H9 (cell line): ENCODE measurements at regions not wholly inside any gene's neighbourhood (a gene's known extent, or its start where the extent isn't known, plus 50 kb on each side); places are given as distances from the start of the nearest gene placed in this dataset.
"Not testable (repeated sequence)": the region's sequence is repeated elsewhere in the genome, so short reads cannot be mapped to it uniquely, and the experiment has no call there.

Experiments used
- DNase-seq: peaks from one replicate; pipeline ENCODE4 v3.0.0-alpha.2; 2017
- H2AFZ ChIP-seq: one replicate; pipeline ENCODE4 v1.6.1; 2013; ENCODE audit warnings: mild to moderate bottlenecking, low read length, control low read depth, moderate library complexity
- H2AK5ac ChIP-seq: 2 replicates; pipeline ENCODE4 v1.6.1; 2013; ENCODE audit warnings: low read length, control low read depth, mixed read lengths; ENCODE audit not compliant: insufficient read length
- H2BK120ac ChIP-seq: one replicate; pipeline ENCODE4 v1.6.1; 2013; ENCODE audit warnings: low read depth, mild to moderate bottlenecking, low read length, control low read depth, inconsistent platforms; ENCODE audit not compliant: poor library complexity, severe bottlenecking
- H2BK12ac ChIP-seq: 2 replicates; pipeline ENCODE4 v1.6.1; 2013; ENCODE audit warnings: low read length, control low read depth, mixed read lengths, low read depth; ENCODE audit not compliant: insufficient read length
- H2BK15ac ChIP-seq: 2 replicates; pipeline ENCODE4 v1.6.1; 2013; ENCODE audit warnings: low read depth, low read length, control low read depth
- H2BK20ac ChIP-seq: one replicate; pipeline ENCODE4 v1.6.1; 2013; ENCODE audit warnings: low read depth, mild to moderate bottlenecking, low read length, control low read depth, inconsistent platforms; ENCODE audit not compliant: poor library complexity, severe bottlenecking
- H2BK5ac ChIP-seq: 2 replicates; pipeline ENCODE4 v1.6.1; 2013; ENCODE audit warnings: low read length, control low read depth, mixed read lengths; ENCODE audit not compliant: insufficient read length
- H3K14ac ChIP-seq: 2 replicates; pipeline ENCODE4 v1.6.1; 2013; ENCODE audit warnings: low read length, control low read depth; ENCODE audit not compliant: insufficient read depth
- H3K18ac ChIP-seq: 2 replicates; pipeline ENCODE4 v1.6.1; 2013; ENCODE audit warnings: low read depth, mild to moderate bottlenecking, mixed read lengths, low read length, control low read depth; ENCODE audit not compliant: insufficient read length
- H3K23ac ChIP-seq: 2 replicates; pipeline ENCODE4 v1.6.1; 2013; ENCODE audit warnings: low read length, control low read depth, mixed read lengths, low read depth; ENCODE audit not compliant: insufficient read length
- H3K23me2 ChIP-seq: 2 replicates; pipeline ENCODE4 v1.6.1; 2013; ENCODE audit warnings: low read depth, mild to moderate bottlenecking, mixed read lengths, low read length, control low read depth; ENCODE audit not compliant: insufficient read length, poor library complexity, severe bottlenecking
- H3K27ac ChIP-seq: 2 replicates; pipeline ENCODE4 v1.5.1; 2013; ENCODE audit warnings: low read length, control low read depth, mixed read lengths, low read depth; ENCODE audit not compliant: insufficient read length
- H3K27me3 ChIP-seq: 2 replicates; pipeline ENCODE4 v1.6.1; 2013; ENCODE audit warnings: low read length, control low read depth, inconsistent platforms; ENCODE audit not compliant: insufficient read depth
- H3K4ac ChIP-seq: 2 replicates; pipeline ENCODE4 v1.6.1; 2013; ENCODE audit warnings: low read depth, mild to moderate bottlenecking, control low read depth, inconsistent platforms, low read length, moderate library complexity
- H3K4me1 ChIP-seq: 2 replicates; pipeline ENCODE4 v1.6.1; 2013; ENCODE audit warnings: low read length, control low read depth, inconsistent platforms; ENCODE audit not compliant: insufficient read depth
- H3K4me2 ChIP-seq: 2 replicates; pipeline ENCODE4 v1.6.1; 2013; ENCODE audit warnings: low read length, control low read depth, mixed read lengths; ENCODE audit not compliant: insufficient read length, insufficient read depth
- H3K56ac ChIP-seq: 2 replicates; pipeline ENCODE4 v1.6.1; 2013; ENCODE audit warnings: low read depth, mild to moderate bottlenecking, mixed read lengths, low read length, control low read depth; ENCODE audit not compliant: insufficient read length
- H3K79me1 ChIP-seq: 2 replicates; pipeline ENCODE4 v1.6.1; 2013; ENCODE audit warnings: low read depth, mild to moderate bottlenecking, moderate library complexity, low read length, control low read depth, inconsistent platforms; ENCODE audit not compliant: insufficient read depth, poor library complexity, severe bottlenecking
- H3K79me2 ChIP-seq: 2 replicates; pipeline ENCODE4 v1.6.1; 2013; ENCODE audit warnings: low read length, control low read depth, inconsistent platforms; ENCODE audit not compliant: insufficient read depth
- H3K9ac ChIP-seq: 2 replicates; pipeline ENCODE4 v1.6.1; 2013; ENCODE audit warnings: low read length, control low read depth, mixed read lengths; ENCODE audit not compliant: insufficient read length; ENCODE audit errors: extremely low read depth
- H3K9me3 ChIP-seq: one replicate; pipeline ENCODE4 v1.6.1; 2013; ENCODE audit warnings: low read depth, low read length, inconsistent platforms; ENCODE audit not compliant: control insufficient read depth
- H3T11ph ChIP-seq: one replicate; pipeline ENCODE4 v1.6.1; 2013; ENCODE audit warnings: mild to moderate bottlenecking, low read length, control low read depth, inconsistent platforms
- H4K20me1 ChIP-seq: one replicate; pipeline ENCODE4 v1.6.1; 2013; ENCODE audit not compliant: control insufficient read depth, insufficient read length, insufficient read depth
- H4K5ac ChIP-seq: 2 replicates; pipeline ENCODE4 v1.6.1; 2013; ENCODE audit warnings: low read depth, mild to moderate bottlenecking, mixed read lengths, low read length, control low read depth; ENCODE audit not compliant: insufficient read length
- H4K8ac ChIP-seq: replicated peaks from 2 replicates; pipeline ENCODE4 v1.6.1; 2013; ENCODE audit warnings: low read length, control low read depth, mixed read lengths, low read depth; ENCODE audit not compliant: insufficient read length
- H4K91ac ChIP-seq: 2 replicates; pipeline ENCODE4 v1.6.1; 2013; ENCODE audit warnings: low read depth, mild to moderate bottlenecking, moderate library complexity, mixed read lengths, low read length, control low read depth; ENCODE audit not compliant: insufficient read length
- H3K27ac Mint-ChIP-seq, 3 experiments: 2 replicates in 2 of 3; 3 replicates in 1 of 3; pipeline ENCODE4 v1.8.0; 2020 to 2021; ENCODE audit warnings: mixed read lengths in 3 of 3, mild to moderate bottlenecking in 1 of 3, moderate library complexity in 1 of 3
- H3K27me3 Mint-ChIP-seq: 2 replicates; pipeline ENCODE4 v1.8.0; 2021; ENCODE audit warnings: low read depth, mild to moderate bottlenecking, moderate library complexity, mixed read lengths
- H3K36me3 Mint-ChIP-seq, 3 experiments: 2 replicates in 2 of 3; 3 replicates in 1 of 3; pipeline ENCODE4 v1.8.0; 2020 to 2021; ENCODE audit warnings: low read depth in 3 of 3, mixed read lengths in 3 of 3; ENCODE audit not compliant: insufficient read depth in 1 of 3
- H3K4me1 Mint-ChIP-seq, 2 experiments: 2 replicates each; pipeline ENCODE4 v1.8.0; 2020; ENCODE audit warnings: mixed read lengths in 2 of 2
- H3K4me3 Mint-ChIP-seq, 2 experiments: 2 replicates in 1 of 2; 3 replicates in 1 of 2; pipeline ENCODE4 v1.8.0; 2020 to 2021; ENCODE audit warnings: mild to moderate bottlenecking in 2 of 2, mixed read lengths in 2 of 2, moderate library complexity in 1 of 2
- H3K9me3 Mint-ChIP-seq, 2 experiments: 2 replicates in 1 of 2; 3 replicates in 1 of 2; pipeline ENCODE4 v1.8.0; 2020; ENCODE audit warnings: mild to moderate bottlenecking in 2 of 2, mixed read lengths in 2 of 2, moderate library complexity in 1 of 2
- CTCF ChIP-seq: fragments of 200-600 bp; sonication (generic); conservative IDR thresholded peaks from 3 replicates; pipeline ENCODE4 v1.8.0; 2021; ENCODE audit warnings: antibody characterized with exemption, mild to moderate bottlenecking
- WGBS: extraction: QIAGEN DNeasy Blood & Tissue Kit; methylation state at CpG from one replicate; pipeline ENCODE4 v1.1.7; 2013; ENCODE audit warnings: missing lambda C conversion rate, low lambda C conversion rate, mixed read lengths; ENCODE audit not compliant: insufficient read length; ENCODE audit errors: extremely low coverage; 5-methylcytosine and 5-hydroxymethylcytosine counted together

- Histone ChIP-seq H3K79me1 (no peaks in the 10 kb centered on the region), H3K56ac (no peak overlapping the region), H2BK5ac (no peak overlapping the region), H2BK12ac (no peak overlapping the region), H3K4me2 (no peak overlapping the region), H3K18ac (no peak overlapping the region), H3K14ac (no peak overlapping the region), H4K20me1 (no peaks in the 10 kb centered on the region), H2BK120ac (no peak overlapping the region), H2BK15ac (no peak overlapping the region), H3K23ac (no peak overlapping the region), H4K8ac (no peak overlapping the region), H3K9ac (no peak overlapping the region), H3T11ph (no peak overlapping the region), H3K79me2 (no peaks in the 10 kb centered on the region), H3K9me3 (no peaks in the 10 kb centered on the region), H4K5ac (no peak overlapping the region), H3K27ac (no peak overlapping the region), H3K4ac (no peak overlapping the region), H3K27me3 (no peaks in the 10 kb centered on the region), H3K4me1 (peaks cover 9% of the 10 kb centered on the region; the same call in 1 of the 2 replicates), H2BK20ac (no peak overlapping the region), H2AFZ (no peak overlapping the region), H2AK5ac (no peak overlapping the region), H3K23me2 (no peaks in the 10 kb centered on the region), H4K91ac (no peak overlapping the region)
- WGBS = no CpG with 5 or more reads among the region's 7 CpGs
- no peak overlapping the region for H3K27ac Mint-ChIP-seq
- H3K4me3 Mint-ChIP-seq = peak overlapping the region in 1 of 2 experiments; percentile 1; a peak in 1 of 5 replicates
- DNase-seq = no peak
- peaks cover 23 to 24% of the 10 kb centered on the region in 2 experiments for H3K9me3 Mint-ChIP-seq
- TF ChIP-seq CTCF = no peak
- H3K4me1 Mint-ChIP-seq = peaks cover 43 to 51% of the 10 kb centered on the region in 2 experiments
- H3K27me3 Mint-ChIP-seq = peaks cover 5% of the 10 kb centered on the region
- H3K36me3 Mint-ChIP-seq = peaks cover 7 to 30% (median 12%) of the 10 kb centered on the region in 3 experiments
These were observed 59.6 kb upstream of the OLIG2 start for GRCh38 chr21:32966120-32966519.

GRCh38 chr21:32968103-32968502 lies 57.6 kb upstream of the OLIG2 start:
- H3K56ac ChIP-seq, H3K4me2 ChIP-seq, H3K18ac ChIP-seq, H2BK5ac ChIP-seq, H3T11ph ChIP-seq, H3K4me1 ChIP-seq, H3K4ac ChIP-seq, H3K79me2 ChIP-seq, H4K5ac ChIP-seq, H2BK15ac ChIP-seq, H3K27ac ChIP-seq, H3K27me3 ChIP-seq, H3K14ac ChIP-seq, H3K79me1 ChIP-seq, H4K91ac ChIP-seq, H3K23me2 ChIP-seq, H2AFZ ChIP-seq, H3K9me3 ChIP-seq, H2BK20ac ChIP-seq, H3K23ac ChIP-seq, H2AK5ac ChIP-seq, H4K20me1 ChIP-seq, H2BK12ac ChIP-seq, H3K9ac ChIP-seq, H4K8ac ChIP-seq, H2BK120ac ChIP-seq, H3K27me3 Mint-ChIP-seq: not testable (repeated sequence)
- Mint-ChIP-seq H3K27ac (peak overlapping the region in 1 of 3 experiments; percentile 3; a peak in 2 of 7 replicates), H3K9me3 (peaks cover 22 to 23% of the 10 kb centered on the region in 2 experiments), H3K36me3 (peaks cover 7 to 29% (median 12%) of the 10 kb centered on the region in 3 experiments), H3K4me1 (peaks cover 34 to 41% of the 10 kb centered on the region in 2 experiments), H3K4me3 (peak overlapping the region in 1 of 2 experiments; percentile 4; a peak in 1 of 5 replicates)
- WGBS = no CpG with 5 or more reads among the region's 8 CpGs
- peak; percentile 41 for DNase-seq
